ENCODE measurements at regions not wholly inside any gene's neighbourhood (a gene's known extent, or its start where the extent isn't known, plus 50 kb on each side); places are given as distances from the start of the nearest gene placed in this dataset.

DNA sequence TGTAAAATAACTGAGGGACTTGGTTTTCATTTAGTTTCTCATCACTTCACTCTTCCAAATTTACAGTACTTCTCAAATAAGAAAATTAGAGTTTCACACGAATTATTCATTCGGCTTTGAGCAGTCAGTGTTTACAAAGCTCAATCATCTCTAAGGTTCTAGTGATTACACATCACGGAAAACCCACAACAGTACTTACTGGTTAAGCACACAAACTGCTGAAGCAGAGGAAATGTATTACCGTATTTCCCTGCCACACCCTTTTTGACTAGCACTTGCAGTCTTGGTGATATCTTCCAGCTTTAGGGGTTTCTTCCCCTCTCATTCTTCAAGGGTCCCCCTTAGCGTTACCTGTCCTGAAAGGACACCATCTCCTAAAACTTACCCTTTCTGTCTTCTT is 164.8 kb upstream of the CDIN1 start:
- Histone ChIP-seq H3K4me2 (ENCODE audit: insufficient read depth, low read length) (no peak overlapping the region), H2AFZ (ENCODE audit: low read depth, low read length) (no peak overlapping the region), H3K79me2 (ENCODE audit: control insufficient read depth, insufficient read depth, low read length) (no peaks in the 10 kb centered on the region), H3K27me3 (ENCODE audit: control insufficient read depth in 2 of 2, insufficient read depth in 2 of 2, low read length in 2 of 2) (no peaks in the 10 kb centered on the region), H3K4me3 (no peak overlapping the region), H4K20me1 (replicated peaks; ENCODE audit: control insufficient read depth, insufficient read depth, low read length) (no peaks in the 10 kb centered on the region), H3K4me1 (replicated peaks in 1 of 2; ENCODE audit: control insufficient read depth in 2 of 2, insufficient read depth in 2 of 2, low read length in 2 of 2) (no peaks in the 10 kb centered on the region), H3K36me3 (ENCODE audit: control insufficient read depth, insufficient read depth, low read length) (no peaks in the 10 kb centered on the region), H3K27ac (ENCODE audit: extremely low read depth, low read depth, low read length) (no peak overlapping the region), H3K9me3 (replicated peaks; ENCODE audit: control insufficient read depth, insufficient read depth, low read depth, low read length) (peaks cover 2% of the 10 kb centered on the region; the same call in 1 of the 2 replicates), H3K9me1 (ENCODE audit: control insufficient read depth, insufficient read depth, low read length) (no peaks in the 10 kb centered on the region), H3K9ac (ENCODE audit: insufficient read depth in 1 of 2, low read depth in 2 of 2, low read length in 2 of 2) (no peak overlapping the region)
- no peak for FAIRE-seq
- DNase-seq (ENCODE audit: extremely low read depth in 1 of 4, low spot score in 3 of 4) = no peak
- CTCF ChIA-PET (ENCODE audit: low intra/inter-chr PET ratio) = no interaction called here
- 52% methylated on average over 5 of the region's 5 CpGs for WGBS (ENCODE audit: insufficient coverage, low coverage, missing lambda C conversion rate)
- intact Hi-C loops (cut with micrococcal nuclease) = no loop called here
- in situ Hi-C loops (cut with MboI) = no loop called here
- POLR2A ChIA-PET = interaction anchor here (1.4 kb wide), 1 partner anchor 12 kb away, joined by 3 read pairs; no protein-coding TSS in a partner anchor
- ATAC-seq = no peak
- BruUV-seq (replicated peaks) = no TSS peak
- TF ChIP-seq C11orf30 (IDR thresholded peaks at IDR 0.05; ENCODE audit: low read depth) = peak; percentile 49
- peak; percentile 15; the same call in 1 of the 2 replicates for TF ChIP-seq MAFK (IDR thresholded peaks at IDR 0.05; ENCODE audit: low read length)
- TF ChIP-seq SAFB (IDR thresholded peaks at IDR 0.05; ENCODE audit: borderline replicate concordance, low read depth, low read length) = no peak
- TF ChIP-seq, protein P1, sequence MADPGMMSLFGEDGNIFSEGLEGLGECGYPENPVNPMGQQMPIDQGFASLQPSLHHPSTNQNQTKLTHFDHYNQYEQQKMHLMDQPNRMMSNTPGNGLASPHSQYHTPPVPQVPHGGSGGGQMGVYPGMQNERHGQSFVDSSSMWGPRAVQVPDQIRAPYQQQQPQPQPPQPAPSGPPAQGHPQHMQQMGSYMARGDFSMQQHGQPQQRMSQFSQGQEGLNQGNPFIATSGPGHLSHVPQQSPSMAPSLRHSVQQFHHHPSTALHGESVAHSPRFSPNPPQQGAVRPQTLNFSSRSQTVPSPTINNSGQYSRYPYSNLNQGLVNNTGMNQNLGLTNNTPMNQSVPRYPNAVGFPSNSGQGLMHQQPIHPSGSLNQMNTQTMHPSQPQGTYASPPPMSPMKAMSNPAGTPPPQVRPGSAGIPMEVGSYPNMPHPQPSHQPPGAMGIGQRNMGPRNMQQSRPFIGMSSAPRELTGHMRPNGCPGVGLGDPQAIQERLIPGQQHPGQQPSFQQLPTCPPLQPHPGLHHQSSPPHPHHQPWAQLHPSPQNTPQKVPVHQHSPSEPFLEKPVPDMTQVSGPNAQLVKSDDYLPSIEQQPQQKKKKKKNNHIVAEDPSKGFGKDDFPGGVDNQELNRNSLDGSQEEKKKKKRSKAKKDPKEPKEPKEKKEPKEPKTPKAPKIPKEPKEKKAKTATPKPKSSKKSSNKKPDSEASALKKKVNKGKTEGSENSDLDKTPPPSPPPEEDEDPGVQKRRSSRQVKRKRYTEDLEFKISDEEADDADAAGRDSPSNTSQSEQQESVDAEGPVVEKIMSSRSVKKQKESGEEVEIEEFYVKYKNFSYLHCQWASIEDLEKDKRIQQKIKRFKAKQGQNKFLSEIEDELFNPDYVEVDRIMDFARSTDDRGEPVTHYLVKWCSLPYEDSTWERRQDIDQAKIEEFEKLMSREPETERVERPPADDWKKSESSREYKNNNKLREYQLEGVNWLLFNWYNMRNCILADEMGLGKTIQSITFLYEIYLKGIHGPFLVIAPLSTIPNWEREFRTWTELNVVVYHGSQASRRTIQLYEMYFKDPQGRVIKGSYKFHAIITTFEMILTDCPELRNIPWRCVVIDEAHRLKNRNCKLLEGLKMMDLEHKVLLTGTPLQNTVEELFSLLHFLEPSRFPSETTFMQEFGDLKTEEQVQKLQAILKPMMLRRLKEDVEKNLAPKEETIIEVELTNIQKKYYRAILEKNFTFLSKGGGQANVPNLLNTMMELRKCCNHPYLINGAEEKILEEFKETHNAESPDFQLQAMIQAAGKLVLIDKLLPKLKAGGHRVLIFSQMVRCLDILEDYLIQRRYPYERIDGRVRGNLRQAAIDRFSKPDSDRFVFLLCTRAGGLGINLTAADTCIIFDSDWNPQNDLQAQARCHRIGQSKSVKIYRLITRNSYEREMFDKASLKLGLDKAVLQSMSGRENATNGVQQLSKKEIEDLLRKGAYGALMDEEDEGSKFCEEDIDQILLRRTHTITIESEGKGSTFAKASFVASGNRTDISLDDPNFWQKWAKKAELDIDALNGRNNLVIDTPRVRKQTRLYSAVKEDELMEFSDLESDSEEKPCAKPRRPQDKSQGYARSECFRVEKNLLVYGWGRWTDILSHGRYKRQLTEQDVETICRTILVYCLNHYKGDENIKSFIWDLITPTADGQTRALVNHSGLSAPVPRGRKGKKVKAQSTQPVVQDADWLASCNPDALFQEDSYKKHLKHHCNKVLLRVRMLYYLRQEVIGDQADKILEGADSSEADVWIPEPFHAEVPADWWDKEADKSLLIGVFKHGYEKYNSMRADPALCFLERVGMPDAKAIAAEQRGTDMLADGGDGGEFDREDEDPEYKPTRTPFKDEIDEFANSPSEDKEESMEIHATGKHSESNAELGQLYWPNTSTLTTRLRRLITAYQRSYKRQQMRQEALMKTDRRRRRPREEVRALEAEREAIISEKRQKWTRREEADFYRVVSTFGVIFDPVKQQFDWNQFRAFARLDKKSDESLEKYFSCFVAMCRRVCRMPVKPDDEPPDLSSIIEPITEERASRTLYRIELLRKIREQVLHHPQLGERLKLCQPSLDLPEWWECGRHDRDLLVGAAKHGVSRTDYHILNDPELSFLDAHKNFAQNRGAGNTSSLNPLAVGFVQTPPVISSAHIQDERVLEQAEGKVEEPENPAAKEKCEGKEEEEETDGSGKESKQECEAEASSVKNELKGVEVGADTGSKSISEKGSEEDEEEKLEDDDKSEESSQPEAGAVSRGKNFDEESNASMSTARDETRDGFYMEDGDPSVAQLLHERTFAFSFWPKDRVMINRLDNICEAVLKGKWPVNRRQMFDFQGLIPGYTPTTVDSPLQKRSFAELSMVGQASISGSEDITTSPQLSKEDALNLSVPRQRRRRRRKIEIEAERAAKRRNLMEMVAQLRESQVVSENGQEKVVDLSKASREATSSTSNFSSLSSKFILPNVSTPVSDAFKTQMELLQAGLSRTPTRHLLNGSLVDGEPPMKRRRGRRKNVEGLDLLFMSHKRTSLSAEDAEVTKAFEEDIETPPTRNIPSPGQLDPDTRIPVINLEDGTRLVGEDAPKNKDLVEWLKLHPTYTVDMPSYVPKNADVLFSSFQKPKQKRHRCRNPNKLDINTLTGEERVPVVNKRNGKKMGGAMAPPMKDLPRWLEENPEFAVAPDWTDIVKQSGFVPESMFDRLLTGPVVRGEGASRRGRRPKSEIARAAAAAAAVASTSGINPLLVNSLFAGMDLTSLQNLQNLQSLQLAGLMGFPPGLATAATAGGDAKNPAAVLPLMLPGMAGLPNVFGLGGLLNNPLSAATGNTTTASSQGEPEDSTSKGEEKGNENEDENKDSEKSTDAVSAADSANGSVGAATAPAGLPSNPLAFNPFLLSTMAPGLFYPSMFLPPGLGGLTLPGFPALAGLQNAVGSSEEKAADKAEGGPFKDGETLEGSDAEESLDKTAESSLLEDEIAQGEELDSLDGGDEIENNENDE (IDR thresholded peaks at IDR 0.05; ENCODE audit: low read depth, low read length) = peak; percentile 82
- TF ChIP-seq, protein P2, sequence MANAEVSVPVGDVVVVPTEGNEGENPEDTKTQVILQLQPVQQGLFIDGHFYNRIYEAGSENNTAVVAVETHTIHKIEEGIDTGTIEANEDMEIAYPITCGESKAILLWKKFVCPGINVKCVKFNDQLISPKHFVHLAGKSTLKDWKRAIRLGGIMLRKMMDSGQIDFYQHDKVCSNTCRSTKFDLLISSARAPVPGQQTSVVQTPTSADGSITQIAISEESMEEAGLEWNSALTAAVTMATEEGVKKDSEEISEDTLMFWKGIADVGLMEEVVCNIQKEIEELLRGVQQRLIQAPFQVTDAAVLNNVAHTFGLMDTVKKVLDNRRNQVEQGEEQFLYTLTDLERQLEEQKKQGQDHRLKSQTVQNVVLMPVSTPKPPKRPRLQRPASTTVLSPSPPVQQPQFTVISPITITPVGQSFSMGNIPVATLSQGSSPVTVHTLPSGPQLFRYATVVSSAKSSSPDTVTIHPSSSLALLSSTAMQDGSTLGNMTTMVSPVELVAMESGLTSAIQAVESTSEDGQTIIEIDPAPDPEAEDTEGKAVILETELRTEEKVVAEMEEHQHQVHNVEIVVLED (CRISPR knock-in tag; IDR thresholded peaks at IDR 0.05) = no peak
- TF ChIP-seq, protein P3, sequence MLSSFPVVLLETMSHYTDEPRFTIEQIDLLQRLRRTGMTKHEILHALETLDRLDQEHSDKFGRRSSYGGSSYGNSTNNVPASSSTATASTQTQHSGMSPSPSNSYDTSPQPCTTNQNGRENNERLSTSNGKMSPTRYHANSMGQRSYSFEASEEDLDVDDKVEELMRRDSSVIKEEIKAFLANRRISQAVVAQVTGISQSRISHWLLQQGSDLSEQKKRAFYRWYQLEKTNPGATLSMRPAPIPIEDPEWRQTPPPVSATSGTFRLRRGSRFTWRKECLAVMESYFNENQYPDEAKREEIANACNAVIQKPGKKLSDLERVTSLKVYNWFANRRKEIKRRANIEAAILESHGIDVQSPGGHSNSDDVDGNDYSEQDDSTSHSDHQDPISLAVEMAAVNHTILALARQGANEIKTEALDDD (IDR thresholded peaks at IDR 0.05) = peak; percentile 77
- no peak for TF ChIP-seq FOXP1 (CRISPR knock-in tag; IDR thresholded peaks at IDR 0.05)
- peak; percentile 24; the same call in 1 of the 2 replicates for TF ChIP-seq ZNF316 (IDR thresholded peaks at IDR 0.05)
